ENCODE measurements at regions not wholly inside any gene's neighbourhood (a gene's known extent, or its start where the extent isn't known, plus 50 kb on each side); places are given as distances from the start of the nearest gene placed in this dataset.

DNA sequence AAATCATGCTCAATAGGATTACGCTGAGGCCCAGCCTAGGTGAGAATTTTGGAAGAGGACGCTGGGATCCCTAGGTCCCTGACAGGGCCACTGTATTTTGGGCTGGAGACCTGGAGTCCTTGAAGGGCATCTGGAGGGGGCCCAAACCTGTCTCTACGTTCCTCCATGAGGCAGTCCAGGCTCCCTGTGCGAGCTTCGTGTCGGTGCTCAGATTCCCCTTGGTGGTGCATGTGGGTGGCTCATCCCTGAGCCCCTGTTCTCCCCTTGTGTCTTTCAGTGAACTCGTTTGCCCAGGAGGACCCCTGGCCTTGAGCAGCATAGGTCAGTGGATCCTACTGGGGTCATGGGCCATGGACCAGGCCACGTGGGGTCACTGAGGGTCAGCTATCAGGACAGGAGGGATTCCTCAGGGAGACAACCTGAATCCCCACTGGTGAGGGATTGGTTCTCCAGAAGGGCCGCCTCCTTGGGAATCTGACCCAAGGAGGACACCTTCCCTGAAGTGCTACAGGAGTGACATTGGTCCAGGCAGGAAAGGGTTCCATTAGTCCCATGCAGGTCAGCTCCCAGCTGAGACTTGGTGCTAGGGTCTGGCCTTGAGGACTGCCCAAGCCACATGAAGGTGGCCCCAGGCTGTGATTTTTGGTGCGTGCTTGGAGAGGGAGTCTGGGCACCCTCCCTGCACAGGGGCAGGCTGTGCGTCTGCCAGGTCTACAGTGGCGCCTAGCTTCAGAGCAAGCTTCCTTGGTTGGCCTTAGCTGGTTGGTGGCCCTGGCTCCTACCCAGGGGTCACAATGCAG, 229.8 kb downstream of the SNRPN start:
- Histone ChIP-seq H4K5ac (ENCODE audit: insufficient read length, low read depth, low read length) (no peak overlapping the region), H3K14ac (ENCODE audit: insufficient read length) (no peak overlapping the region), H2AFZ (ENCODE audit: low read length) (no peak overlapping the region), H4K20me1 (replicated peaks in 1 of 2; ENCODE audit: control insufficient read depth in 1 of 2, insufficient read depth in 2 of 2, low read length in 2 of 2) (no peaks in the 10 kb centered on the region), H3K79me2 (ENCODE audit: control insufficient read depth in 1 of 2, insufficient read depth in 2 of 2, low read length in 2 of 2) (no peaks in the 10 kb centered on the region), H3K36me3 (ENCODE audit: control insufficient read depth in 2 of 4, insufficient read depth in 4 of 4, low read length in 3 of 4) (no peaks in the 10 kb centered on the region), H4K91ac (replicated peaks; ENCODE audit: insufficient read length, low read length) (no peak overlapping the region), H2BK120ac (replicated peaks; ENCODE audit: low read depth, low read length) (no peak overlapping the region), H3K23me2 (ENCODE audit: low read depth, low read length) (no peaks in the 10 kb centered on the region), H2BK5ac (ENCODE audit: low read depth, low read length) (no peak overlapping the region), H3K9ac (replicated peaks in 1 of 4; ENCODE audit: extremely low read depth in 1 of 4, low read depth in 3 of 4, low read length in 3 of 4) (no peak overlapping the region), H3K9me3 (ENCODE audit: insufficient read depth in 2 of 2, low read depth in 1 of 2, low read length in 1 of 2) (peaks cover 71 to 97% of the 10 kb centered on the region in 2 experiments), H3K4ac (replicated peaks; ENCODE audit: insufficient read length, low read depth, low read length) (no peak overlapping the region), H3K27me3 (replicated peaks in 1 of 4; ENCODE audit: control insufficient read depth in 3 of 4, extremely low read depth in 1 of 4, insufficient read depth in 3 of 4, low read length in 3 of 4) (no peaks in the 10 kb centered on the region), H3K4me2 (ENCODE audit: insufficient read depth in 1 of 2, low read depth in 2 of 2, low read length in 2 of 2) (no peak overlapping the region), H3K23ac (ENCODE audit: insufficient read length) (no peak overlapping the region), H3K4me1 (replicated peaks in 1 of 4; ENCODE audit: control insufficient read depth in 3 of 4, insufficient read depth in 4 of 4, low read length in 3 of 4) (no peaks in the 10 kb centered on the region), H3K56ac (replicated peaks; ENCODE audit: insufficient read length, low read depth, low read length) (no peak overlapping the region), H3K27ac (ENCODE audit: low read depth, low read length) (no peak overlapping the region), H2AK5ac (ENCODE audit: low read depth, low read length) (no peak overlapping the region), H2BK15ac (ENCODE audit: low read length) (no peak overlapping the region), H2BK20ac (ENCODE audit: low read length) (no peak overlapping the region), H3K79me1 (ENCODE audit: low read depth, low read length) (no peaks in the 10 kb centered on the region), H4K8ac (ENCODE audit: extremely low read depth, insufficient read depth, low read length) (no peak overlapping the region), H3K4me3 (ENCODE audit: extremely low read depth in 1 of 4, insufficient read depth in 2 of 4, low read depth in 3 of 4, low read length in 4 of 4) (no peak overlapping the region), H2BK12ac (ENCODE audit: low read depth, low read length) (no peak overlapping the region), H3K18ac (ENCODE audit: extremely low read depth, low read length) (no peak overlapping the region)
- POLR2A ChIA-PET (ENCODE audit: partially characterized antibody) = no interaction called here
- CTCF ChIA-PET (ENCODE audit: partially characterized antibody) = interaction anchor here (1.2 kb wide), 1 partner anchor 316 kb away, joined by 4 read pairs; no protein-coding TSS in a partner anchor
- DNase-seq (ENCODE audit: low read depth in 1 of 2, low spot score in 2 of 2) (no peak), FAIRE-seq (no peak)
- TF ChIP-seq NANOG (IDR thresholded peaks at IDR 0.05; ENCODE audit: insufficient read depth, low read depth, low read length, poor library complexity, severe bottlenecking) (no peak), HDAC2 (IDR thresholded peaks at IDR 0.05; ENCODE audit: borderline replicate concordance in 1 of 2, low read depth in 2 of 2, low read length in 2 of 2) (no peak), SP4 (IDR thresholded peaks at IDR 0.05; ENCODE audit: low read length) (no peak), EZH2 (IDR thresholded peaks at IDR 0.05; ENCODE audit: low read depth, low read length, severe bottlenecking) (no peak), KDM5A (IDR thresholded peaks at IDR 0.05; ENCODE audit: low read length) (no peak), RXRA (IDR thresholded peaks at IDR 0.05; ENCODE audit: insufficient read depth, low read depth, low read length) (no peak), HDAC6 (IDR thresholded peaks at IDR 0.05; ENCODE audit: low read depth, low read length) (no peak), EP300 (IDR thresholded peaks at IDR 0.05; ENCODE audit: borderline replicate concordance in 1 of 2, low read depth in 2 of 2, low read length in 2 of 2) (no peak), POLR2AphosphoS5 (IDR thresholded peaks at IDR 0.05; ENCODE audit: low read depth, low read length) (no peak), SIRT6 (IDR thresholded peaks at IDR 0.05; ENCODE audit: low read length) (no peak)
- TF ChIP-seq, protein P1, sequence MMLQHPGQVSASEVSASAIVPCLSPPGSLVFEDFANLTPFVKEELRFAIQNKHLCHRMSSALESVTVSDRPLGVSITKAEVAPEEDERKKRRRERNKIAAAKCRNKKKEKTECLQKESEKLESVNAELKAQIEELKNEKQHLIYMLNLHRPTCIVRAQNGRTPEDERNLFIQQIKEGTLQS (IDR thresholded peaks at IDR 0.05; ENCODE audit: insufficient read depth, low read depth, low read length) = no peak
- WGBS, 2 experiments (ENCODE audit: extremely low coverage in 1 of 2, insufficient coverage in 1 of 2, insufficient read length in 1 of 2, insufficient replicate concordance in 2 of 2, low coverage in 1 of 2, low lambda C conversion rate in 2 of 2, missing lambda C conversion rate in 1 of 2) = 81% methylated on average over 12 of the region's 12 CpGs; no CpG with 5 or more reads in 1 of the 2 experiments
